HepG2 (cell line): ENCODE measurements at regions not wholly inside any gene's neighbourhood (a gene's known extent, or its start where the extent isn't known, plus 50 kb on each side); places are given as distances from the start of the nearest gene placed in this dataset.

ENCODE experiments used
- ATAC-seq: fragments of 200-7000 bp; cut with Tn5 transposase; 3 replicates; pipeline ENCODE4 v1.9.1; 2020; ENCODE audit warnings: mild to moderate bottlenecking, moderate library complexity
- BruUV-seq: library from RNA; stranded (reverse); fragments of 400-500 nt; replicated peaks from 2 replicates; lab custom pipeline; 2021; lab: Mats Ljungman, UMichigan
- CTCF ChIA-PET: fragments of 300-600 bp; formaldehyde crosslinking; extraction: SDS; loops from one replicate; lab custom pipeline; 2021; ENCODE audit warnings: low total read pairs, inconsistent platforms, low intra/inter-chr PET ratio; lab: Yijun Ruan, JAX
- POLR2A ChIA-PET: fragments of 350-600 bp; sonication (Branson Sonifier 250); formaldehyde crosslinking; loops from one replicate; lab custom pipeline; 2020; ENCODE audit warnings: antibody characterized with exemption, inconsistent platforms; lab: Yijun Ruan, JAX
- DNase-seq: peaks from one replicate; pipeline ENCODE4 v3.0.0-alpha.2; 2015; ENCODE audit warnings: low spot score
- FAIRE-seq: peaks from 3 replicates; lab custom pipeline; 2011; peaks lifted over from hg19 to GRCh38; lab: Jason Lieb, UNC
- H2AFZ ChIP-seq: one replicate; pipeline ENCODE4 v1.6.1; 2011; ENCODE audit warnings: low read length, inconsistent platforms
- H3K27ac ChIP-seq: fragments of 300-600 bp; 3 replicates; pipeline ENCODE4 v1.8.0; 2011; ENCODE audit warnings: mixed run types, mild to moderate bottlenecking, mixed read lengths, low read length, inconsistent platforms; ENCODE audit not compliant: insufficient read depth; ENCODE audit errors: extremely low read length
- H3K27me3 ChIP-seq, 2 experiments: fragments of 200-600 bp in 1 of 2; 2 replicates in 1 of 2; 3 replicates in 1 of 2; pipeline versions ENCODE4 v1.6.0 to v1.8.0; 2011; ENCODE audit warnings: low read length in 2 of 2, mild to moderate bottlenecking in 2 of 2, moderate library complexity in 2 of 2, inconsistent platforms in 1 of 2; ENCODE audit not compliant: insufficient read depth in 2 of 2, control insufficient read depth in 1 of 2
- H3K36me3 ChIP-seq, 2 experiments: fragments of 200-600 bp in 1 of 2; replicated peaks in 1 of 2; 2 replicates in 1 of 2; 3 replicates in 1 of 2; pipeline versions ENCODE4 v1.5.1 to v1.8.0; 2011; ENCODE audit warnings: low read length in 2 of 2, inconsistent platforms in 1 of 2; ENCODE audit not compliant: insufficient read depth in 2 of 2, control insufficient read depth in 1 of 2
- H3K4me1 ChIP-seq: 2 replicates; pipeline ENCODE4 v1.5.1; 2012; ENCODE audit warnings: low read length, inconsistent platforms; ENCODE audit not compliant: insufficient read depth
- H3K4me2 ChIP-seq: 2 replicates; pipeline ENCODE4 v1.6.0; 2011; ENCODE audit warnings: low read depth, low read length, inconsistent platforms
- H3K4me3 ChIP-seq, 3 experiments: fragments of 200-600 bp in 1 of 3; sonication (generic), shearing (Covaris generic) in 1 of 3; replicated peaks in 1 of 3; 2 replicates each; pipeline ENCODE4 v1.5.1; 2011 to 2016; ENCODE audit warnings: low read length in 3 of 3, inconsistent platforms in 2 of 3, low read depth in 2 of 3, mild to moderate bottlenecking in 2 of 3, control low read depth in 1 of 3, mixed read lengths in 1 of 3; ENCODE audit not compliant: insufficient read depth in 1 of 3
- H3K79me2 ChIP-seq: one replicate; pipeline ENCODE4 v1.6.1; 2011; ENCODE audit warnings: low read length, inconsistent platforms; ENCODE audit not compliant: insufficient read depth
- H3K9ac ChIP-seq: 2 replicates; pipeline ENCODE4 v1.6.0; 2011; ENCODE audit warnings: mild to moderate bottlenecking, low read depth, low read length, inconsistent platforms; ENCODE audit not compliant: insufficient read depth
- H3K9me3 ChIP-seq: 2 replicates; pipeline ENCODE4 v1.5.1; 2012; ENCODE audit warnings: mild to moderate bottlenecking, low read length
- H4K20me1 ChIP-seq: 2 replicates; pipeline ENCODE4 v1.6.0; 2011; ENCODE audit warnings: inconsistent platforms, mild to moderate bottlenecking, low read length, moderate library complexity; ENCODE audit not compliant: insufficient read depth
- AHR ChIP-seq: IDR thresholded peaks from 2 replicates; pipeline ENCODE4 v1.6.1; 2018; ENCODE audit warnings: missing genetic modification reagents, missing compliant biosample characterization
- BRD4 ChIP-seq: sonication (generic); formaldehyde crosslinking; IDR thresholded peaks from 2 replicates; pipeline ENCODE4 v1.4.0; 2020; ENCODE audit warnings: missing genetic modification reagents
- JUN ChIP-seq: sonication (generic); formaldehyde crosslinking; IDR thresholded peaks from 2 replicates; pipeline ENCODE4 v1.4.0; 2020; ENCODE audit warnings: mild to moderate bottlenecking, missing genetic modification reagents
- SOX5 ChIP-seq: IDR thresholded peaks from 2 replicates; pipeline ENCODE4 v1.6.1; 2016; ENCODE audit warnings: borderline replicate concordance
- SP4 ChIP-seq: sonication (generic); formaldehyde crosslinking; IDR thresholded peaks from 2 replicates; pipeline ENCODE4 v1.8.1; 2023; ENCODE audit warnings: mild to moderate bottlenecking, missing genetic modification reagents
- ZBTB7A ChIP-seq: sonication (generic); formaldehyde crosslinking; IDR thresholded peaks from 2 replicates; pipeline ENCODE4 v1.8.0; 2022; ENCODE audit warnings: mild to moderate bottlenecking, missing genetic modification reagents
- ZNF225 ChIP-seq: sonication (generic); formaldehyde crosslinking; IDR thresholded peaks from 2 replicates; pipeline ENCODE4 v1.4.0; 2020; ENCODE audit warnings: mild to moderate bottlenecking, missing genetic modification reagents
- ZNF253 ChIP-seq: sonication (generic); formaldehyde crosslinking; IDR thresholded peaks from 2 replicates; pipeline ENCODE4 v1.8.0; 2022; ENCODE audit warnings: mild to moderate bottlenecking, missing genetic modification reagents, borderline replicate concordance
- ZNF296 ChIP-seq: sonication (generic); formaldehyde crosslinking; conservative IDR thresholded peaks from 2 replicates; pipeline ENCODE4 v1.5.0; 2020; ENCODE audit warnings: mild to moderate bottlenecking, missing genetic modification reagents
- WGBS: methylation state at CpG from one replicate; pipeline ENCODE4 v1.1.6; 2017; ENCODE audit warnings: low lambda C conversion rate; 5-methylcytosine and 5-hydroxymethylcytosine counted together
- in situ Hi-C: cut with HindIII; loops from 2 replicates; pipeline ENCODE4 v1.10.0; 2017; ENCODE audit warnings: low pct_unique_long_range_greater_than_20kb; ENCODE audit not compliant: extremely low pct_ligation_motif_present
- intact Hi-C: fragments of 100-400 bp; cut with micrococcal nuclease; formaldehyde crosslinking; loops from one replicate; pipeline ENCODE4 v1.10.0; 2022; ENCODE audit not compliant: unreplicated experiment
- TF ChIP-seq, protein P1 (sequence below): sonication (generic); formaldehyde crosslinking; IDR thresholded peaks from 2 replicates; pipeline ENCODE4 v1.5.1; 2020; ENCODE audit warnings: missing genetic modification reagents, mild to moderate bottlenecking, borderline replicate concordance
- TF ChIP-seq, protein P2 (sequence below): sonication (generic); formaldehyde crosslinking; IDR thresholded peaks from 2 replicates; pipeline ENCODE4 v1.4.0; 2020; ENCODE audit warnings: mild to moderate bottlenecking, missing genetic modification reagents
- TF ChIP-seq, protein P3 (sequence below): sonication (generic); formaldehyde crosslinking; IDR thresholded peaks from 2 replicates; pipeline ENCODE4 v1.8.0; 2022; ENCODE audit warnings: missing genetic modification reagents, mild to moderate bottlenecking, inconsistent platforms, borderline replicate concordance
- TF ChIP-seq, protein P4 (sequence below): sonication (generic); formaldehyde crosslinking; IDR thresholded peaks from 2 replicates; pipeline ENCODE4 v1.4.0; 2020; ENCODE audit warnings: missing genetic modification reagents, borderline replicate concordance

GRCh38 chr2:187215532-187216240 lies 232.4 kb downstream of the CALCRL start:
- no peak overlapping the region for H2AFZ ChIP-seq
- no peaks in the 10 kb centered on the region for H3K79me2 ChIP-seq
- no peak overlapping the region for H3K4me3 ChIP-seq
- ChIA-PET POLR2A (no interaction called here), CTCF (no interaction called here)
- no peaks in the 10 kb centered on the region for H3K36me3 ChIP-seq
- no peaks in the 10 kb centered on the region for H3K27me3 ChIP-seq
- ATAC-seq (no peak), DNase-seq (no peak), FAIRE-seq (peak; percentile 12)
- no peaks in the 10 kb centered on the region for H3K9me3 ChIP-seq
- intact Hi-C loops (no loop called here), in situ Hi-C loops (no loop called here)
- TF ChIP-seq, protein P1, sequence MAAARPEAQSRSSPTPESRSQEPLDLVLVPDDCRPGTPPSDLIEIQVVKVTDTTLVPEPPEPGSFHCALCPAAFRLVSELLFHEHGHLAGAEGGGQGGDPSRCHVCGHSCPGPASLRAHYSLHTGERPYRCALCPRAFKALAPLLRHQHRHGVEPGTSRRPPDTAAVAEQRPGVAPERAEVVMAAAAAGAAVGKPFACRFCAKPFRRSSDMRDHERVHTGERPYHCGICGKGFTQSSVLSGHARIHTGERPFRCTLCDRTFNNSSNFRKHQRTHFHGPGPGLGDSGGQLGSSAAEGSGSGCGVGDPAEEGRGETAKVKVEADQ (CRISPR knock-in tag) = no peak
- TF ChIP-seq SOX5 (CRISPR knock-in tag) (no peak), ZNF296 (no peak), SP4 (CRISPR knock-in tag) (no peak), AHR (no peak), JUN (CRISPR knock-in tag) (no peak), ZNF225 (CRISPR knock-in tag) (no peak), ZNF253 (CRISPR knock-in tag) (no peak), ZBTB7A (CRISPR knock-in tag) (no peak), BRD4 (no peak)
- TF ChIP-seq, protein P2, sequence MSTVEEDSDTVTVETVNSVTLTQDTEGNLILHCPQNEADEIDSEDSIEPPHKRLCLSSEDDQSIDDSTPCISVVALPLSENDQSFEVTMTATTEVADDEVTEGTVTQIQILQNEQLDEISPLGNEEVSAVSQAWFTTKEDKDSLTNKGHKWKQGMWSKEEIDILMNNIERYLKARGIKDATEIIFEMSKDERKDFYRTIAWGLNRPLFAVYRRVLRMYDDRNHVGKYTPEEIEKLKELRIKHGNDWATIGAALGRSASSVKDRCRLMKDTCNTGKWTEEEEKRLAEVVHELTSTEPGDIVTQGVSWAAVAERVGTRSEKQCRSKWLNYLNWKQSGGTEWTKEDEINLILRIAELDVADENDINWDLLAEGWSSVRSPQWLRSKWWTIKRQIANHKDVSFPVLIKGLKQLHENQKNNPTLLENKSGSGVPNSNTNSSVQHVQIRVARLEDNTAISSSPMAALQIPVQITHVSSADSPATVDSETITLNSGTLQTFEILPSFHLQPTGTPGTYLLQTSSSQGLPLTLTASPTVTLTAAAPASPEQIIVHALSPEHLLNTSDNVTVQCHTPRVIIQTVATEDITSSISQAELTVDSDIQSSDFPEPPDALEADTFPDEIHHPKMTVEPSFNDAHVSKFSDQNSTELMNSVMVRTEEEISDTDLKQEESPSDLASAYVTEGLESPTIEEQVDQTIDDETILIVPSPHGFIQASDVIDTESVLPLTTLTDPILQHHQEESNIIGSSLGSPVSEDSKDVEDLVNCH (CRISPR knock-in tag) = no peak
- TF ChIP-seq, protein P3, sequence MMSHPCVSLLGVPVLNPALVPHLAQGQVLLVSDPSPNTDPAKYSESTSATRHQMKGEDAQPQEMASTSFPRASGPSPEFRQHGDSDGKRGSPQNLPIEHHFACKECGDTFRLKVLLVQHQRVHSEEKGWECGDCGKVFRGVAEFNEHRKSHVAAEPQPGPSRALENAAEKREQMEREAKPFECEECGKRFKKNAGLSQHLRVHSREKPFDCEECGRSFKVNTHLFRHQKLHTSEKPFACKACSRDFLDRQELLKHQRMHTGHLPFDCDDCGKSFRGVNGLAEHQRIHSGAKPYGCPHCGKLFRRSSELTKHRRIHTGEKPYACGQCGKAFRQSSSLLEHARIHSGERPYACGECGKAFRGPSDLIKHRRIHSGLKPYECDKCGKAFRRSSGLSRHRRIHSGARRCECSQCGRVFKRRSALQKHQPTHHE = no peak
- TF ChIP-seq, protein P4, sequence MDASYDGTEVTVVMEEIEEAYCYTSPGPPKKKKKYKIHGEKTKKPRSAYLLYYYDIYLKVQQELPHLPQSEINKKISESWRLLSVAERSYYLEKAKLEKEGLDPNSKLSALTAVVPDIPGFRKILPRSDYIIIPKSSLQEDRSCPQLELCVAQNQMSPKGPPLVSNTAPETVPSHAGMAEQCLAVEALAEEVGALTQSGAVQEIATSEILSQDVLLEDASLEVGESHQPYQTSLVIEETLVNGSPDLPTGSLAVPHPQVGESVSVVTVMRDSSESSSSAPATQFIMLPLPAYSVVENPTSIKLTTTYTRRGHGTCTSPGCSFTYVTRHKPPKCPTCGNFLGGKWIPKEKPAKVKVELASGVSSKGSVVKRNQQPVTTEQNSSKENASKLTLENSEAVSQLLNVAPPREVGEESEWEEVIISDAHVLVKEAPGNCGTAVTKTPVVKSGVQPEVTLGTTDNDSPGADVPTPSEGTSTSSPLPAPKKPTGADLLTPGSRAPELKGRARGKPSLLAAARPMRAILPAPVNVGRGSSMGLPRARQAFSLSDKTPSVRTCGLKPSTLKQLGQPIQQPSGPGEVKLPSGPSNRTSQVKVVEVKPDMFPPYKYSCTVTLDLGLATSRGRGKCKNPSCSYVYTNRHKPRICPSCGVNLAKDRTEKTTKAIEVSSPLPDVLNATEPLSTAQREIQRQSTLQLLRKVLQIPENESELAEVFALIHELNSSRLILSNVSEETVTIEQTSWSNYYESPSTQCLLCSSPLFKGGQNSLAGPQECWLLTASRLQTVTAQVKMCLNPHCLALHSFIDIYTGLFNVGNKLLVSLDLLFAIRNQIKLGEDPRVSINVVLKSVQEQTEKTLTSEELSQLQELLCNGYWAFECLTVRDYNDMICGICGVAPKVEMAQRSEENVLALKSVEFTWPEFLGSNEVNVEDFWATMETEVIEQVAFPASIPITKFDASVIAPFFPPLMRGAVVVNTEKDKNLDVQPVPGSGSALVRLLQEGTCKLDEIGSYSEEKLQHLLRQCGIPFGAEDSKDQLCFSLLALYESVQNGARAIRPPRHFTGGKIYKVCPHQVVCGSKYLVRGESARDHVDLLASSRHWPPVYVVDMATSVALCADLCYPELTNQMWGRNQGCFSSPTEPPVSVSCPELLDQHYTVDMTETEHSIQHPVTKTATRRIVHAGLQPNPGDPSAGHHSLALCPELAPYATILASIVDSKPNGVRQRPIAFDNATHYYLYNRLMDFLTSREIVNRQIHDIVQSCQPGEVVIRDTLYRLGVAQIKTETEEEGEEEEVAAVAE = no peak
- 2% methylated on average over 1 of the region's 1 CpG for WGBS
- H3K27ac ChIP-seq = no peak overlapping the region
- H3K4me2 ChIP-seq = no peak overlapping the region
- no TSS peak for BruUV-seq
- H3K9ac ChIP-seq = no peak overlapping the region
- no peaks in the 10 kb centered on the region for H3K4me1 ChIP-seq
- no peaks in the 10 kb centered on the region for H4K20me1 ChIP-seq
